ENCODE measurements at regions not wholly inside any gene's neighbourhood (a gene's known extent, or its start where the extent isn't known, plus 50 kb on each side); places are given as distances from the start of the nearest gene placed in this dataset.
"Not testable (repeated sequence)": the region's sequence is repeated elsewhere in the genome, so short reads cannot be mapped to it uniquely, and the experiment has no call there.

DNA sequence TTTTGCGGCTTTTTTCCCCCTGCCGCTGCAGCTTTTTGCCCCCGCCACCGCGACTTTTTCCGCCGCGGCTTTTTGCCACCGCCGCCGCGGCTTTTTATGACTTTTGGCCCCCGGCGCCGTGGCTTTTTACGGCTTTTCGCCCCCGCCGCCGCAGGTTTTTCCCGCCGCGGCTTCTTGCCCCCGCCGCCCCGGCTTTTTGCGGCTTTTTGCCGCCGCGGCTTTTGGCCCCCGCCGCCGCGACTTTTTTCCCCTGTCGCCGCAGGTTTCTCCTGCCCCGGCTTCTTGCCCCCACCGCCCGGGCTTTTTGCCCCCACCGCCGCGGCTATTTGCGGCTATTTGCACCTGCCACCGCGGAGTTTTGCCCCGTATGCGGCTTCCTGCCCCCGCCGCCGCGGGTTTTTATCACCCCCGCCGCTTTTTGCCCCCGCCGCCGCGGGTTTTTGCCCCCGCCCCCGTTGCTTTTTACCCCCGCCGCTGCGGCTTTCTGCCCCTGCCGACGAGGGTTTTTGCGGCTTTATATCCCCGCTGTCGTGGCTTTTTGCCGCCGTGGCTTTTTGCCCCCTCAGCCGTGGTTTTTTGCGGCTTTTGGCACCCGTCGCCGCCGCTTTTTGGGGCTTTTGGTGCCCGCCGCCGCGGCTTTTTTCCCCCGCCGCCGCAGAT lies 2750.9 kb downstream of the RPIA start:
- Histone ChIP-seq H3K9me3 (ENCODE audit: control insufficient read depth, low read depth, low read length) (no peaks in the 10 kb centered on the region), H2AFZ (ENCODE audit: control insufficient read depth, low read length) (no peak overlapping the region), H3K9ac (ENCODE audit: control insufficient read depth, extremely low read depth, insufficient read depth, low read length) (no peak overlapping the region), H3K4me1 (ENCODE audit: control insufficient read depth, extremely low read depth, insufficient read depth, low read length) (peaks cover 2% of the 10 kb centered on the region), H3K36me3 (ENCODE audit: control insufficient read depth in 2 of 2, extremely low read depth in 1 of 2, insufficient read depth in 2 of 2, low read length in 2 of 2) (no peaks in the 10 kb centered on the region), H3K9me1 (ENCODE audit: control insufficient read depth, extremely low read depth, insufficient read depth, low read length) (no peaks in the 10 kb centered on the region), H3K79me2 (ENCODE audit: control insufficient read depth, insufficient read depth, low read length) (no peaks in the 10 kb centered on the region), H4K20me1 (ENCODE audit: control insufficient read depth, extremely low read depth, insufficient read depth, low read length) (no peaks in the 10 kb centered on the region), H3K4me2 (ENCODE audit: control insufficient read depth, extremely low read depth, insufficient read depth, low read depth, low read length) (peak overlapping the region; percentile 37), H3K27me3 (ENCODE audit: control insufficient read depth, extremely low read depth, insufficient read depth, low read length) (peaks cover 17% of the 10 kb centered on the region), H3K27ac (ENCODE audit: control insufficient read depth, insufficient read depth, low read length) (no peak overlapping the region), H3K4me3 (ENCODE audit: control insufficient read depth in 2 of 3, extremely low read depth in 1 of 3, insufficient read depth in 2 of 3, low read depth in 1 of 3, low read length in 3 of 3) (peak overlapping the region in 2 of 3 experiments; percentile 14 to 32)
- FAIRE-seq (no peak), DNase-seq (ENCODE audit: low read depth, low spot score) (no peak)
- dilution Hi-C loops (cut with MboI; ENCODE audit: extremely low pct_ligation_motif_present, low sequenced_read_pairs): no loop called here
- peak; percentile 93 for TF ChIP-seq EZH2 (IDR thresholded peaks at IDR 0.05; ENCODE audit: low read length)
- TF ChIP-seq, protein P1, sequence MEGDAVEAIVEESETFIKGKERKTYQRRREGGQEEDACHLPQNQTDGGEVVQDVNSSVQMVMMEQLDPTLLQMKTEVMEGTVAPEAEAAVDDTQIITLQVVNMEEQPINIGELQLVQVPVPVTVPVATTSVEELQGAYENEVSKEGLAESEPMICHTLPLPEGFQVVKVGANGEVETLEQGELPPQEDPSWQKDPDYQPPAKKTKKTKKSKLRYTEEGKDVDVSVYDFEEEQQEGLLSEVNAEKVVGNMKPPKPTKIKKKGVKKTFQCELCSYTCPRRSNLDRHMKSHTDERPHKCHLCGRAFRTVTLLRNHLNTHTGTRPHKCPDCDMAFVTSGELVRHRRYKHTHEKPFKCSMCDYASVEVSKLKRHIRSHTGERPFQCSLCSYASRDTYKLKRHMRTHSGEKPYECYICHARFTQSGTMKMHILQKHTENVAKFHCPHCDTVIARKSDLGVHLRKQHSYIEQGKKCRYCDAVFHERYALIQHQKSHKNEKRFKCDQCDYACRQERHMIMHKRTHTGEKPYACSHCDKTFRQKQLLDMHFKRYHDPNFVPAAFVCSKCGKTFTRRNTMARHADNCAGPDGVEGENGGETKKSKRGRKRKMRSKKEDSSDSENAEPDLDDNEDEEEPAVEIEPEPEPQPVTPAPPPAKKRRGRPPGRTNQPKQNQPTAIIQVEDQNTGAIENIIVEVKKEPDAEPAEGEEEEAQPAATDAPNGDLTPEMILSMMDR (optimal IDR thresholded peaks at IDR 0.05 in 1 of 3, IDR thresholded peaks at IDR 0.05 in 1 of 3, conservative IDR thresholded peaks at IDR 0.05 in 1 of 3; ENCODE audit: extremely low read depth in 1 of 3, insufficient read depth in 2 of 3, low read length in 3 of 3): no peak

DNA sequence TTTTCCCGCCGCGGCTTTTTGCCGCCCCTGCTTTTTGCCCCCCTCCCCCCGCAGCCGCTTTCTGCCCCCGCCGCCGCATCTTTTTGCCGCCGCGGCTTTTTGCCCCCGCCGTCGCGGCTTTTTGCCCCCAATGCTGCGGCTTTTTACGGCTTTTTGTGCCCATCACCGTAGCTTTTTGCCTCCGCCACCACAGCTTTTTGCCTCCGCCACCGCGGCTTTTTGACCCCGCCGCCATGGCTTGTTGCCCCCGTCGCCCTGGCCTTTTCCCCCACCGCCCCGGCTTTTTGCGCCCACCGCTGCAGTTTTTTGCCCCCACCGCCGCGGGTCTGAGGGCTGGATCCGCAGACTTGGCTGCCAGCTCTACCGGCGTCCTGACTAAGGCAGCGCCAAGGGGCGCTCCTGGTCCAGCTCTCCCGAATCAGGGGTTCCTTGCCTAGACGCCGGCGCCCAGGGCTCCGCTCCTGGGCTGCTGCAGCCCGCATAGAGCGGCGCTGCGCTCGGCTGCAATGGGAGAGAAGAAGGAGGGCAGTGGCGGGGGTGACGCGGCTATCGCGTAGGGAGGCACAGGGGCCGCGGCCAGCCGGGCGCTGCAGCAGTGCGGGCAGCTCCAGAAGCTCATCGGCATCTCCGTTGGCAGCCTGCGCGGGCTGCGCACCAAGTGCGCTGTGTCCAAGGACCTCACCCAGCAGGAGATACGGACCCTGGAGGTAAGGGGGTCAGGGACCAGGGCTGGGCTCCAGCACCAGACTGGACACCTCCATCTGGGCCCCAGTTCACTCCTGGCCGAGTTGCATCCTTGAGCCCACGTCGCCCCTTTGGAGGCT lies 2751.6 kb downstream of the RPIA start:
- H2AFZ ChIP-seq (ENCODE audit: control insufficient read depth, low read length); H3K9me1 ChIP-seq (ENCODE audit: control insufficient read depth, extremely low read depth, insufficient read depth, low read length); H3K79me2 ChIP-seq (ENCODE audit: control insufficient read depth, insufficient read depth, low read length); FAIRE-seq; H4K20me1 ChIP-seq (ENCODE audit: control insufficient read depth, extremely low read depth, insufficient read depth, low read length); H3K27ac ChIP-seq (ENCODE audit: control insufficient read depth, insufficient read depth, low read length); H3K4me2 ChIP-seq (ENCODE audit: control insufficient read depth, extremely low read depth, insufficient read depth, low read depth, low read length); dilution Hi-C loops (cut with MboI; ENCODE audit: extremely low pct_ligation_motif_present, low sequenced_read_pairs); H3K9ac ChIP-seq (ENCODE audit: control insufficient read depth, extremely low read depth, insufficient read depth, low read length); H3K36me3 ChIP-seq (ENCODE audit: control insufficient read depth in 2 of 2, extremely low read depth in 1 of 2, insufficient read depth in 2 of 2, low read length in 2 of 2); H3K9me3 ChIP-seq (ENCODE audit: control insufficient read depth, low read depth, low read length); H3K4me1 ChIP-seq (ENCODE audit: control insufficient read depth, extremely low read depth, insufficient read depth, low read length); H3K4me3 ChIP-seq (ENCODE audit: control insufficient read depth in 2 of 3, extremely low read depth in 1 of 3, insufficient read depth in 2 of 3, low read depth in 1 of 3, low read length in 3 of 3); DNase-seq (ENCODE audit: low read depth, low spot score): not testable (repeated sequence)
- peaks cover 17% of the 10 kb centered on the region for H3K27me3 ChIP-seq (ENCODE audit: control insufficient read depth, extremely low read depth, insufficient read depth, low read length)
- TF ChIP-seq EZH2 (IDR thresholded peaks at IDR 0.05; ENCODE audit: low read length): peak; percentile 11
